DMS 273 (cell line): ENCODE measurements at regions not wholly inside any gene's neighbourhood (a gene's known extent, or its start where the extent isn't known, plus 50 kb on each side); places are given as distances from the start of the nearest gene placed in this dataset.
"Not testable (repeated sequence)": the region's sequence is repeated elsewhere in the genome, so short reads cannot be mapped to it uniquely, and the experiment has no call there.

Experiments used
- DNase-seq: peaks from one replicate; lab custom pipeline; 2025; ENCODE audit not compliant: unreplicated experiment; lab: John Stamatoyannopoulos, UW

DNA sequence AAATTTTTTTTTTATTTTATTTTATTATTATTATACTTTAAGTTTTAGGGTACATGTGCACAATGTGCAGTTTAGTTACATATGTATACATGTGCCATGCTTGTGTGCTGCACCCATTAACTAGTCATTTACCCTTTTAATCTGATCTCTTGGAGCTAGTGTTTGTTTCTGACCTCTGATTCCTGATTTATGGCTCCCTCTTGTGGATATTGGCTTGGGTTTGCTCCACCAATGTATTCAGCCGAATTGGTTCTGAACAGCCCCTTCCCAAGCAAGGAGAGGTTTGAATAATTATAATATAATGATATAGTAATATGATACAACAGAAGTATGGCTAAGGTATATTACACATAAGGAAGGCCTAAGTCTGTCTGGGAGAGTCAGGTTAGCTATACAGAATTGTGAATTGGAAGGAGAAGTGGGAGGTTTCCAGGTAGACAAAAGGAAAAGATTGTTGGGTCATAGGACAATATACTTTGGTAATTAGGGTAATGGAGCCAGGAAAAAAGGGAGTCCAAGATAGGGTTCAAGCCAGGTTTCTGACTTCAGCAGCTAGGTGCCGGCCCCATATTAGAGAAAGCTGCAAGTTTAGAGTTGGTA, 53.1 kb upstream of the HMCN1 start:
- DNase-seq: peak; percentile 74

- no peak for DNase-seq
Measured at GRCh38 chr1:185680453-185680852, 53.7 kb upstream of the HMCN1 start.

- no peak for DNase-seq
Measured at GRCh38 chr1:185679220-185679619, 55.0 kb upstream of the HMCN1 start.

GRCh38 chr1:185676969-185677368, 57.2 kb upstream of the HMCN1 start:
- DNase-seq: no peak

DNA sequence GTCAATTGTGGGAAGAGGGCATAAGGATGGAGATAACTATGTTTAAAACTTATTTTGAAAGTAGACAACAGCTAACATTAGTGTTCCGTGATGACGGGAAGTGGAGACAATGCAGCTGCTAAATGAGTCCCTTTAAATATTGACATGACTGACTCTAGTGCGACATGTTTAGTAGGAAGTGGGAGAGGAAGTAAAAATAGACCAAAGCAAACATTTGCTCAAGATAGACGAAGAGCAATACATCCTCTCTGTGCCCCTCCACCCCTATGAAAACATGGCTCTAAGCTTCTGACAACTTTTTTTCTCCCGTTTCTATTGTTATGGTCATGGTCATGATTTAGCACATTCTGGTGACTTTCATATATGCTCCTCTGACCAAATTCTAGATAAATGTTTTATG, 60.0 kb upstream of the HMCN1 start:
- no peak for DNase-seq

DNA sequence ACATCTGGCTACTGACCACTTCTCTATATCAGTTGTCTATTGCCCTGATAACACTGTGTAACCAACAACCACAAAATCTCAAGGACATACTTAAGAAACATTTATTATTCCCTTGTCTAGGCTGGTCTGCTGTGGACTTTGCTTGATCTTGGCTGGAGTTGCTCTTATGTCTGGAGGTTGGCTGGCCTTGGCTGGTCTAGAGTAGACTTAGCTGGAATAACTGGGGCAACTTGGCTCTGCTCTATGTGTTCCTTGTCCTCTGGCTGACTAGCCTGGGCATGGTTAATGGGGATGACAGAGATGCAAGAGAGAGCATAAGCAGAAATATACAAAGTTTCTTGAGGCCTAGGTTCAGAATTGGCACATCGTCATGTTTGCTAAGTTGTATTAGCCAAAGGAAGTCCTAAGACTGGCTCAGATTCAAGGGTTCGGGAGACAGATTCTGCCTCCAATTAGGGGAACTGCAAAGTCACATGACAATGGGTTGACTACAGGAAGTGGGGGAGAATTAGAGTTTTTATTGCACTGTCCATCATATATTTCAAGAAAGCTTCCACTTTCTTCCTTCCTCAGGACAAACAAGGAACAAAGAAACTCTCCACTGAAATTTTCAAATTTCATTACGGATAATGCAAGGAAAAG, 61.4 kb upstream of the HMCN1 start:
- DNase-seq: no peak

GRCh38 chr1:185670187-185670627, 64.0 kb upstream of the HMCN1 start:
- peak; percentile 66 for DNase-seq

- DNase-seq: no peak
Measured at GRCh38 chr1:185668013-185668412, 66.2 kb upstream of the HMCN1 start.

DNA sequence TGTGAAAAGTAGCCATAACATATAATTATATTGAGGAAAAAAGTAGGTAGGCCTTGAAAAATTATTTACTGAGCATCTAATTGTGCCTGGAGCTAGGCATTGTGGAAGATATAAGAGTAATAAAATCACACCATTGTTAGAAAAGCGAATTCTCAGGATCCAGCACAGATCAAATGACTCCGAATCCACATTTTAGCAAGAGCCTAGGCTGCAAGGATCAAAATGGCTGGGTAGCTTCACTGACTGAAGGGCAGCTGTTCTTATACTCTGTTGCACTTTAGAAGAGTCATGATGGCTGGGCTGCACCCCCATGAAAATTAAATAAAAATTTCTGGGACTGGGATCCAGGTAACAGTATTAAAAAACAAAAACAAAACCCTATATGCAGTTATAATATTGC, 67.6 kb upstream of the HMCN1 start:
- no peak for DNase-seq

DNA sequence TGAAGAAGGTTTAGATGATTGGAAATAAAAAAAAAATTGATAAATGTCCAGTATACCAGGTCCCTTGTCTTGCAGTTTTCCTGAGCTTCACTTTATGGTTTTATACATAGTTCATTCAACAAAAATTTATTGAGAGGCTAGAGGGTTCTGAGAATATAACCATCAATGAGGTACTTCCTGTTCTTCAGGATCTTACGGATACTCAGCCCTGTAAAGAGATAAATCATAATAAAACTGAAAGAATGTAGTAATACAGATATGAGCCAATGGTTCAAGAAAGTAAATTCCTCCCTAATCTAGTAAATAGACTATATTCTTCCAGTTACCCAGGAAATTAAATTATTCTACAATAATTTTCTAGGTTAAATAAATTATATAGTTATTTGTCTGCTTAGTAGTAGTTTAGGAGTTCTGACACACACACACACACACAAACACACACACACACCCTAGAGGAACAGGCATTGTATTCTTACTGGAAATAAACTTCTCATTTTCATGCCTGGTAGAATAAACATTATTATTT, 70.4 kb upstream of the HMCN1 start:
- DNase-seq: no peak

DNA sequence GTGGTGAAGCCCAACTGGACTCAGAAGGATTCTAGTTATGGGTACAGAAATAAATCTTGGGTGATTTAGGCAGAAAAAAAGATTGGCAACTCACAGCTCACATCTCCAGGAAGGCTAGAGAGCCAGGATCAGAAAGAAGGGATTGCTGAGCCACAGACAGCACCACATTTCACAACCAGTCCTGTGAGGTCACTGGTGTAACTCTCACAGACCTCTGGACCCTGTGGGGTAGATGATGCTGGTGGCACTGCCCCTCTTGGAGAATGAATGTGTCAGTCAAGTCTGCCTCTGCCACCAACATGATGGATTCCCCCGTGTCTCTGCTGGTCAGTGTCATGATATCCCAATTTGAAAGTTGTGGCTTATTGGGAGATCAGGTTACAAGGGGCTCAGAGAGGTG, 70.9 kb upstream of the HMCN1 start:
- no peak for DNase-seq

GRCh38 chr1:185661971-185662370, 72.2 kb upstream of the HMCN1 start:
- DNase-seq: no peak

GRCh38 chr1:185656663-185657062, 77.5 kb upstream of the HMCN1 start:
- no peak for DNase-seq

GRCh38 chr1:185654952-185655314, 79.3 kb upstream of the HMCN1 start:
- no peak for DNase-seq

- no peak for DNase-seq
Measured at GRCh38 chr1:185654199-185654951, 79.8 kb upstream of the HMCN1 start.

GRCh38 chr1:185653615-185654014, 80.6 kb upstream of the HMCN1 start:
- DNase-seq: no peak

DNA sequence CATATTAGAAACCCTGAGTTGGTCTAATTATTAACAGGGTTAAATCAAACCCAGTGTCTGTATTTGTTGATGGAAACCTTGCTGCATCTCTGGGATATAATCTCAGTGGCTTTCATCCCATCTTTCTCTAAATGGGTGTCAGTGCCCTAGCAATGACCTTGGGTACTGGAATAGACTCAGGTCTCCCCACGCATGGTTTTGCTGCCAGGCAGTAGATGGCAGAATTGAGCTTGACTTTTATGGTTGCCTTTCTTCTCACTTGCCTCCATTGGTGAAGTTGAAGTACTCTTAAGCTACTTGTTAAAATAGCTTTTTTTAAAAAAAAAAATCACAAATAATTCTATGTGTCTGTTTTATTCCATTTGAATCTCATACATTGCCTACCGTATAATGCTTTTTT, 81.8 kb upstream of the HMCN1 start:
- peak; percentile 14 for DNase-seq

DNA sequence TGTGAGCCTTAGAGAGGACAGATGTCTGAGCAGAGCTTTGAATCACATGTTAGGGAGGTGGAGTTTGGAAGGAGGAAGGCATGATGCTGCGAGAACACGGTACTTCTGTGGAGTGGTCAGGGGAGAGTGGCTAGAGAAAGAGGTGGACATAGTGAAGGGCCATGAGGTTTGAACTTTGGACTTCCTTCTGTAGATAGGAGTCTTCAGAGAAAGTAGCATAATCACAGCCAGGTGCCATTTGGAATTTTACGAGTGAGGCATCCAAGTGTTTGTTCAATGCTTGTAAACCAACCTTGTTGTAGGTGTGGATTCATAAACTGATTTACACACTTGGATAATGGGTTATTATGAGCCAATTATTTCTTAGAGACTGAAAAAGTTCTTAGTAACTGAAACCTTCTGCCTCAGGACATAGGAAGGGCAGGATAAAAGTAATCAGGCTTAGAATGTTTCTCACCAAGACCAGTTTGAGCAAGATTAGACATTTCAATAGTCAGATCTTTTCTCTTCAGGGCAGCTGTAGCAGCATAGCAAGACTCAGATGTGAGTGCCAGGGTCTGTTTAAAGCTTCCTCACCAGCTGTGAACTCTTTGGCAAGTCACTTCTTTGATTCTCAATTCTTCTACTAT, 83.5 kb upstream of the HMCN1 start:
- DNase-seq: no peak

DNA sequence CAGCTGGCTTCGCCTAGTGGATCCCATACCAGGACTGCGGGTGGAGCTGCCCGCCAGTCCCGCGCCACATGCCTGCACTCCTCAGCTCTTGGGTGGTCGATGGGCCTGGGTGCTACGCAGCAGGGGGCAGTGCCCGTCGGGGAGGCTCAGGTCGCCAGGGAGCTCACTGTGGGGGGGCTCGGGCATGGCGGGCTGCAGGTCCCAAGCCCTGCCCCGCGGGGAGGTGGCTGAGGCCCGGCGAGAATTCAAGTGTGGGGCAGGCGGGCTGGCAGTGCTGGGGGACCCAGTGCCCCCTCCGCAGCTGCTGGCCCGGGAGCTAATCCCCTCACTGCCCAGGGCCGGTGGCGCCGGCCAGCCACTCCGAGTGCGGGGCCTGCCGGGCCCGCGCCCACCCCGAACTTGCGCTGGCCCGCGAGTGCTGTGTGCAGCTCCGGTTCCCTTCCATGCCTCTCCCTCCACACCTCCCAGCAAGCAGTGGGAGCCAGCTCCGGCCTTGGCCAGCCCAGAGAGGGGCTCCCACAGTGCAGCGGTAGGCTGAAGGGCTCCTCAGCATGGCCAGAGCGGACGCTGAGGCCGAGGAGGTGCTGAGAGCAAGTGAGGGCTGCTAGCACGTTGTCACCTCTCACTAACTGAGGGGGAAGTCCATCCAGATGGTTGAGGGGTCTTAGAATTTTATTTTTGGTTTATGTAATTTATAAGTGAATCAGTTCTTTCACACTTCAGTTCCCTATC, 85.2 kb upstream of the HMCN1 start:
- DNase-seq: no peak

- not testable (repeated sequence) for DNase-seq
Measured at GRCh38 chr1:185647597-185648267, 86.5 kb upstream of the HMCN1 start.
